Upper lobe of left lung (tissue), 6 donors: ENCODE measurements at regions not wholly inside any gene's neighbourhood (a gene's known extent, or its start where the extent isn't known, plus 50 kb on each side); places are given as distances from the start of the nearest gene placed in this dataset.

Experiments used
- ATAC-seq, 2 donors: fragments of 200-7000 bp; cut with Tn5 transposase; one replicate each; pipeline ENCODE4 v1.9.1; 2022; ENCODE audit warnings: mild to moderate bottlenecking in 2 of 2, moderate library complexity in 2 of 2; ENCODE audit not compliant: low FRiP score in 2 of 2
- DNase-seq, 2 donors: peaks; one replicate each; pipeline ENCODE4 v3.0.0-alpha.2; 2019 to 2020
- H3K27ac ChIP-seq, 4 donors: fragments of 200-600 bp; sonication (generic); one replicate each; pipeline ENCODE4 v1.5.1; 2016 to 2019
- H3K27me3 ChIP-seq, 4 donors: fragments of 200-600 bp; sonication (generic); one replicate each; pipeline ENCODE4 v1.5.1; 2017 to 2019
- H3K36me3 ChIP-seq, 4 donors: fragments of 200-600 bp; sonication (generic); one replicate each; pipeline ENCODE4 v1.5.1; 2016 to 2019
- H3K4me1 ChIP-seq, 4 donors: fragments of 200-600 bp; sonication (generic); one replicate each; pipeline ENCODE4 v1.5.1; 2018 to 2019
- H3K4me3 ChIP-seq, 4 donors: fragments of 200-600 bp; sonication (generic); one replicate each; pipeline ENCODE4 v1.5.1; 2017 to 2019; ENCODE audit warnings: mild to moderate bottlenecking in 2 of 4, moderate library complexity in 1 of 4
- H3K9me3 ChIP-seq, 4 donors: fragments of 200-600 bp; sonication (generic); one replicate each; pipeline ENCODE4 v1.5.1; 2018 to 2019
- EP300 ChIP-seq, 4 donors: sonication (generic); formaldehyde crosslinking; IDR thresholded peaks; one replicate each; pipeline ENCODE4 v1.5.1; 2017; ENCODE audit warnings: antibody characterized with exemption in 4 of 4, control low read depth in 2 of 4
- POLR2A ChIP-seq, 4 donors: fragments of 450-650 bp; IDR thresholded peaks; one replicate each; pipeline ENCODE4 v1.5.1; 2016 to 2017; ENCODE audit warnings: antibody characterized with exemption in 4 of 4, mild to moderate bottlenecking in 2 of 4
- POLR2AphosphoS5 ChIP-seq, 2 donors: sonication (generic); formaldehyde crosslinking; IDR thresholded peaks; one replicate each; pipeline ENCODE4 v1.5.1; 2017; ENCODE audit warnings: antibody characterized with exemption in 2 of 2
- WGBS, 2 donors: methylation state at CpG; one replicate each; pipeline ENCODE4 v1.1.5; 2017 to 2018; 5-methylcytosine and 5-hydroxymethylcytosine counted together
- TF ChIP-seq, protein P1 (sequence below), 6 experiments: fragments of 450-650 bp in 4 of 6; fragments of 200-600 bp in 2 of 6; sonication (generic) in 2 of 6; IDR thresholded peaks; one replicate each; pipeline ENCODE4 v1.5.1; 2016 to 2019; ENCODE audit warnings: antibody characterized with exemption in 6 of 6
- donor health status: DM: no; HTN: no; CAD: no; lungs with moderate emphysema.
- donor health status: DM: no; HTN: yes; CAD: no; lungs with severe emphysema.

DNA sequence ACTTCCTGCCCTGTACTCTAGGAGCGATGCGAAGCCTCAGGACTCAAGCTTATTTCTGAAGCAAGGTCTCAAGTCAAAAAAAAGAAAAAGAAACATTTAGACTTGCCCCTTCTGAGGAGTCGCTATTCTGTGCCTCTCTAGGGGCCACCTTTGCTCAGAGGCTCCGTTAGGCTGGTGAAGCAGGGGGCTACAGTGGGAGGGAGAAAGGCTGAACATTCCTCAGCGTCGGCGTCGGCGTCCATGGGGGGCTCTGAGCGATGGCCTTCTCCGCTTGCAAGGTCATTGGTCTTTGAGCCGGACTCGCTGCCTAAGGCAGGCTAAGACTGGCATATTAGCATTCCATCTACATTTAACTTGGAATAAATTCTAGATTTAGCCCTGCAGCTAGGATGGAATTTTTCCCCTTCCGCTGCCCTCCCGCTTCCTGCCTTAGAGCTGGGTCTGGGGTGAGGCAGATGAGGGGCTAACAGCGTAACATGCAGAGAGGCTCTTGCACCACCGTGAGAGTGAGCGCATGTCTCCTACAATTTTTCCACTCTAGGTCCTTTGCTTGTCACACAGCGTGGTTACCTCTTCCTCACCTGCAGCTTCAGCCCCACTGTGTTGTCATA, 53.6 kb upstream of the ATL2 start:
- ATAC-seq, result no peak
- peak in 1 of 2 donors; percentile 30 for DNase-seq
- WGBS, 2 donors, result 77 to 84% methylated on average over 19 of the region's 19 CpGs
- H3K9me3 ChIP-seq, result no peaks in the 10 kb centered on the region
- H3K4me1 ChIP-seq, result no peaks in the 10 kb centered on the region
- H3K4me3 ChIP-seq, result no peak overlapping the region
- TF ChIP-seq, protein P1, sequence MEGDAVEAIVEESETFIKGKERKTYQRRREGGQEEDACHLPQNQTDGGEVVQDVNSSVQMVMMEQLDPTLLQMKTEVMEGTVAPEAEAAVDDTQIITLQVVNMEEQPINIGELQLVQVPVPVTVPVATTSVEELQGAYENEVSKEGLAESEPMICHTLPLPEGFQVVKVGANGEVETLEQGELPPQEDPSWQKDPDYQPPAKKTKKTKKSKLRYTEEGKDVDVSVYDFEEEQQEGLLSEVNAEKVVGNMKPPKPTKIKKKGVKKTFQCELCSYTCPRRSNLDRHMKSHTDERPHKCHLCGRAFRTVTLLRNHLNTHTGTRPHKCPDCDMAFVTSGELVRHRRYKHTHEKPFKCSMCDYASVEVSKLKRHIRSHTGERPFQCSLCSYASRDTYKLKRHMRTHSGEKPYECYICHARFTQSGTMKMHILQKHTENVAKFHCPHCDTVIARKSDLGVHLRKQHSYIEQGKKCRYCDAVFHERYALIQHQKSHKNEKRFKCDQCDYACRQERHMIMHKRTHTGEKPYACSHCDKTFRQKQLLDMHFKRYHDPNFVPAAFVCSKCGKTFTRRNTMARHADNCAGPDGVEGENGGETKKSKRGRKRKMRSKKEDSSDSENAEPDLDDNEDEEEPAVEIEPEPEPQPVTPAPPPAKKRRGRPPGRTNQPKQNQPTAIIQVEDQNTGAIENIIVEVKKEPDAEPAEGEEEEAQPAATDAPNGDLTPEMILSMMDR (IDR thresholded peaks at IDR 0.05), result no peak
- TF ChIP-seq POLR2AphosphoS5 (IDR thresholded peaks at IDR 0.05) (no peak), EP300 (IDR thresholded peaks at IDR 0.05) (no peak), POLR2A (IDR thresholded peaks at IDR 0.05) (no peak)
- H3K36me3 ChIP-seq, result no peaks in the 10 kb centered on the region
- H3K27ac ChIP-seq, result no peak overlapping the region
- H3K27me3 ChIP-seq, result no peaks in the 10 kb centered on the region

DNA sequence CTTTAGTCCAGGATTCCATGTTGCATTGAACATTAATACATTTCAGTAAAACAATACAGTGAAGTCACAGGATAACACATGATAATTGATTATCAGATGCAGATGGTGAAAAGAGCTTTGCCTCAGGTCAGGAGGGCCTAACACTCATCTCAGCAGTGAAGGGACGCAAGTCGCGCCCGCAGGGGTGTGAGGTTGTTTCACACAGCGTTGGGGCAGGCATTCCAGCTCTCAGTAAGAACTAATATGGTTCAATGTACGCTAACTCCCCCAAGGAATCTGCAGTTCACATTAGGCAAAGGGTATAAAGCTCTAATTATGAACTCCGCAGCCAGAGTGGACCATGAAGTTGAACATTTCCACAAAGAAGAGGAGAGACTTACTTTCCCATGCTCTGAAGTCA, 53.1 kb upstream of the ATL2 start:
- H3K4me3 ChIP-seq, result no peak overlapping the region
- 87 to 97% methylated on average over 6 to 7 of the region's 7 CpGs for WGBS, 2 donors
- TF ChIP-seq EP300 (IDR thresholded peaks at IDR 0.05), result no peak
- no peak for TF ChIP-seq POLR2A (IDR thresholded peaks at IDR 0.05)
- no peak for TF ChIP-seq POLR2AphosphoS5 (IDR thresholded peaks at IDR 0.05)
- TF ChIP-seq, protein P1 (IDR thresholded peaks at IDR 0.05), result no peak
- no peaks in the 10 kb centered on the region for H3K4me1 ChIP-seq
- H3K27me3 ChIP-seq, result no peaks in the 10 kb centered on the region
- DNase-seq (peak in 1 of 2 donors; percentile 17), ATAC-seq (no peak)
- no peaks in the 10 kb centered on the region for H3K36me3 ChIP-seq
- no peak overlapping the region for H3K27ac ChIP-seq
- H3K9me3 ChIP-seq, result no peaks in the 10 kb centered on the region

DNA sequence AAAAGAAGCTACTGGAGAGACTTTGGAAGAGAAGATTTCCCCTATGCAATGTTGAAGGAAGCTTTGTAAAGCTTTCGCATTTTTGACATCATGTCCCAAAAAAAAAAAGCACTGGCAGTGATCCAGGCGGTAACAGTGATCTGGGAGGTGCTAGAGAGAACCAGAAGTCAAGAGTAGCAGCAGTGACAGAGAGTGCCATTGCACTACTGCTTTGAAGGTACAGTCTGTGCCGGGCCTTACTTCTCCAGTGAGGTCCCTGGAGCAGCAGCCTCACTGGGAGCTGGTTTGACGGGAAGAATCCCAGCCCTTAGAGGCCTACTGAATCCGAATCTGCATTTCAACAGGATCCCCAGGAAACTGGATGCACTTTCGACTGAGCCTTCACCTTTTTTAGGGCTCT, 50.9 kb upstream of the ATL2 start:
- Histone ChIP-seq H3K4me3 (no peak overlapping the region), H3K27me3 (no peaks in the 10 kb centered on the region), H3K4me1 (no peaks in the 10 kb centered on the region), H3K9me3 (no peaks in the 10 kb centered on the region), H3K36me3 (no peaks in the 10 kb centered on the region), H3K27ac (no peak overlapping the region)
- DNase-seq (peak in 1 of 2 donors; percentile 25), ATAC-seq (no peak)
- 66 to 74% methylated on average over 6 of the region's 6 CpGs for WGBS, 2 donors
- TF ChIP-seq POLR2A (IDR thresholded peaks at IDR 0.05) (no peak), POLR2AphosphoS5 (IDR thresholded peaks at IDR 0.05) (no peak), EP300 (IDR thresholded peaks at IDR 0.05) (no peak)
- TF ChIP-seq, protein P1 (IDR thresholded peaks at IDR 0.05), result no peak

DNA sequence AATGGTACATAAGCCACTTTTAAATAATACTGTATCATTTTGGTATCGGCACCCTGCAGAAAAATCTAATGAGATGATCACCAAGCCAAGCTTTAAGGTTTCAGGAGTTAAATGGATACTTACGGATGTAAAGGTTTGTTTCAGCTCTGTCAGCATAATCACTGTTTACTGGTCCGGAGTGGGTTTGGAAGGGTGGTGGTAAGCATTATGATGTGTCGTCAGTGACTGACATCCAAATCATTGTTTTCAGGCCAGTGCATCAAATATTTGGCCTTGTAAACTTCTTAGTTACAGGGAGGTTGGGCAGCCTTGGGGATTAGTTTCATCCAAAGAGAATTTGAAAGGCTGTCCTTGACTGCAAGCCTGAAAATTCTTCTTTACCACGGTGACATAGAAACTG, 50.0 kb upstream of the ATL2 start:
- ATAC-seq, result no peak
- Histone ChIP-seq H3K4me1 (no peaks in the 10 kb centered on the region), H3K4me3 (no peak overlapping the region), H3K27me3 (no peaks in the 10 kb centered on the region), H3K27ac (no peak overlapping the region), H3K9me3 (no peaks in the 10 kb centered on the region), H3K36me3 (no peaks in the 10 kb centered on the region)
- WGBS, 2 donors, result 81 to 83% methylated on average over 5 of the region's 5 CpGs
- TF ChIP-seq EP300 (IDR thresholded peaks at IDR 0.05) (no peak), POLR2A (IDR thresholded peaks at IDR 0.05) (no peak), POLR2AphosphoS5 (IDR thresholded peaks at IDR 0.05) (no peak)
- TF ChIP-seq, protein P1 (IDR thresholded peaks at IDR 0.05), result no peak
- DNase-seq, result no peak
